ENCODE measurements at regions not wholly inside any gene's neighbourhood (a gene's known extent, or its start where the extent isn't known, plus 50 kb on each side); places are given as distances from the start of the nearest gene placed in this dataset.
"Not testable (repeated sequence)": the region's sequence is repeated elsewhere in the genome, so short reads cannot be mapped to it uniquely, and the experiment has no call there.

DNA sequence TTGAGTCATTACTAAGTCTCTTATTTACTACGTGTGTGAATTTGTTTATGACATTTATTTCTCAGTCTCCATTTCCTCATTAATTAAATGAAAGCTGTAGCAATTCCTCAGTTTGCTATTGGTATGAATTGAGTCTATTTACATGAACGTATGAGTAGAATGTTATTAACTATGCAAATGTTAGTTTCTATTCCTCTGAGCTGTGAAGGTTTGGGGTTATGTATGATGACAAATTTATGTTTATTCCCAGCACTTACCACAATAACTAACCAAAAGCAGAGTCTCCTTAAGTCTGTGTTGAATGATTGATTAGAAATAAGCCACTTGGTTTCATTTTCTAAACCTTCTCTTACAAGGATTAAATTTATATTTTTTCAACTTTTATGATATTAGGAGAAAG is 1340.9 kb downstream of the FSCB start:
- no peak for DNase-seq (ENCODE audit: low spot score)

DNA sequence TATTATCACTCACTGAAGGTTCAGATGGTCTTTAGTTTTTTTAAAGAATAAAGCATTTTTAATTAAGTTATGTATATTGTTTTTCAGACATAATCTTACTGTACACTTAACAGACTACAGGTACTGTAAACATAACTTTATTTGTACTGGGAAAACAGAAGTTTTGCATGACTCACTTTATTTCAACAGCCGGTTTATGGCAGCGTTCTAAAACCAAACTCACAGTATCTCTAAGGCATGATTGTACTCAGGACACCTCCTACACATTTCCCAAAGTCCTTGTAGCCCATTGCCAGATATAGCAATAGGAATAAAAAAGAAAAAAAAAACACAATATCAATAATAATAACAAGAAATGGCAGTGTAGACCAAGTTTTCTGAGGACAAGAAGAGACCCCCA is 1341.4 kb downstream of the FSCB start:
- no peak for DNase-seq (ENCODE audit: low spot score)

DNA sequence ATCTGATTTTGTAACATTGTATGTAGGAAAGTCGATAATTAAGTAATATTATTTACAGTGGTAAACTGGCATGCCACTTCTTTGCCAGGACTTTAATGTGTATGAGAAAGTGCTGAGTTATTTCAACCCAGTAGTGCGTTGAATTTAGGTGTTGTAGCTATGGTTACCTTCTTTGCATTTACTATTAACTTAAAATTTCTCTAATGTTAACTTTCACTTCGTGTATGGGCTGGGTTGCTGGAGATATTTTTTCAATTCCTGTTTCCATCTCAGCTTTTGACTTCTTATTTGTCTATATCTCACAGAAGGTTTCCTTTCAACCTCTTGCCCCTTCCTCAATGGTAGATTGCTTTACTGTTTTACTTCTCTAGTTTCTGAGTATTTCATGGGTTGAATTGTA is 1345.6 kb downstream of the FSCB start:
- DNase-seq (ENCODE audit: low spot score): no peak

DNA sequence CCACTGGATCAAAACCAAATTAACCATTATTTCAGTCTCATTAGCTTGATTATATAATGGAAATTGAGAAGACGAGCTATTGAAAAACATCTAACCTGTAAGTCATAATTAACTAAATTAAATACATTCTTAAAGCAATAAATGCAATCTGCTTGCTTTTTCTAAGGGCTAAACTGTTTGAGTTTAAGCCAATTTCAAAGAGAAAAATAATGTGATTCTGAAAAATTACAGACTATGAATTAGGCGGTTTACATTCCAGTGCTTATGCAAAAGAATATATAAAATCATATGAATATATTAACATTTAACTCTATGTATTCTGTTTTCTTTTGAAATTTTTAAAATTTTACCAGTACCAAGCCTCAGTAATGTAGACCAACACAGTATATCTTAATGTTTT is 1349.4 kb downstream of the FSCB start:
- no peak for DNase-seq (ENCODE audit: low spot score)

DNA sequence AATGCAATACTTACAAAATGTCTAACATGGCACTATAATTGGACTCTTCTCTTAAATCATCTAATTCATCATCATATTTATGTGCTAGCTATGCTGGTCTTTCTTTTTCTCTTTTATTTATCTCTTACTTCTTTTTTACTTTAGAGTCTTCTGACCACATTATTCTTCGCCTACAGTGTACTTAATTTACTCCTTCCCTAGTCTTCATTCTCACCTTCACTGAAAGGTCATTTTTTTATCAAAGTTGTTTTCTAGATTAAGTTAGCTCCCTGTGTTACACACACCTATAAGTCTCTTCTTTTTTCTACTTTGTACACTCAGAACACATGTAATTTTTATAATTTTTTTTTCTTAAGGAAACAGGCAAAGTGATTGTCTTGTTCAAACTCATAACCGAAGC is 1351.2 kb downstream of the FSCB start:
- DNase-seq (ENCODE audit: low spot score): no peak

DNA sequence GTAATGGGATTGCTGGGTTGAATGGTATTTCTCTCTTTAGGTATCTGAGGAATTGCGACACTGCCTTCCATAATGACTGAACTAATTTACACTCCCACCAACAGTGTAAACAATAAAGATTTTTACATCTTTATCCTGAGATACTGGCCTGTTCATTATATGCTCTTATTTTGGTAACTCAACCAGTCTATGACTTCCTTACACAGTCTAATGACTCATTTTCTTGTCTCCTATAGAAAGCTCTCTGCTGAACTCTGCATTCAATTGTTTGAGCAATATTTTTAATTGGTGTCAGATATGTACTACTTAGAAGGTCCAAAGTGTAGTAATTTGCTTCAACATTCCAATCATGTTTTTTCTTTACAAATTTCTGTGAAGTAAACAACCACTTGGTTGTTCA is 1351.8 kb downstream of the FSCB start:
- DNase-seq (ENCODE audit: low spot score): no peak

DNA sequence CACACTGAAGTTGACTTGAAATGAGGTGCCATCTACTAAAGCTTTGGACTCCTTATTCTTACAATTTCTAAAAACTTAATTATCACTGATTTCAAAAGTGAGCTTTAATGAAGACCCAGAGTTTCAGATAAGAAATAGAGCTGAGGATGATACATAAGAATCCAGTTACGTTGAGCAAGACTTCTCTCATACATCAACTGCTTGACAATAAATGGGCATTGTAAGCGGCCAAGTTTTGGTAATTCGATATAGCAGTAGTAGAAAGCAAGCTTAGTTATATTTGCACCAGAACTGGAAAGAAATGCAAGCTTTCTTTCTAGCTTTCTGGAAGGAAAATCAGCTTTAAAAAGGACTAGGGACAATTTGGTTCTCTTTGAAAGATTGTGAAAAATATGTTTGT is 1359.6 kb downstream of the FSCB start:
- DNase-seq (ENCODE audit: low spot score): no peak

DNA sequence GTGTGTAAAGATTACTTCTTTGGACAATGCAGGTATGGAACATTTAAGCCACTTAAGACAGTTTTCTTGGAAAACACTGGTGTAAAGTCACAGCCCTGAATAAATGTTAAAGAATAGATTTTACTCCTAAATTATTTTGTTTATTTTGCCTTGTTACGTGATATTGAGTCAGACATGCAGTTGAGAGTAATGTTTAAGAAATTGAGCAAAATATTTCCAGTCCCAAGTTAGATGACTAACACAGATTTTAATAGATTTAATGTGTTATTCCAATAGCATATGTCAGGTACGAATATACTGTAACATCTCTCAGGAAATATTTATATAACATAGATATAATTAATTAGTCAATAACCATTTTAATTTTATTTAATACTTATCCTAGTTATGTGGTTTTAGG is 1361.7 kb downstream of the FSCB start:
- no peak for DNase-seq (ENCODE audit: low spot score)

DNA sequence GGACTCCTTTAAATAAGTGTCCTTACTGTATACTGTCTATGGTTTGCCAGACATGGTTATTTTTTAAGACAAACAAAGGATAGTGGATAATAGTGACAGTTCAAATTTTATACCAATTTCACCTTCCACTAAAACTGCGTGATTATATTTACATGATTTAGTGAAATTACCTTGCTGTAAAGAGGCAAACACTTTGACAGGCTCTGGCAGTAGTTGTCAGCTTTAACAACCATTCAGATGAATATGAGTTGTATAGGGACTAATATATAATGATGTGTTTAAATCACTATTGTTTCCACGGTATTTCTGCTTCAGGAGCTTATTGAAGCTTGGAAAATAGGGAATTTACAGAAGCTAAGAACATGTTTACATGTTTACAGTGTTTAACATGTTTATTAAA is 1364.0 kb downstream of the FSCB start:
- no peak for DNase-seq (ENCODE audit: low spot score)

DNA sequence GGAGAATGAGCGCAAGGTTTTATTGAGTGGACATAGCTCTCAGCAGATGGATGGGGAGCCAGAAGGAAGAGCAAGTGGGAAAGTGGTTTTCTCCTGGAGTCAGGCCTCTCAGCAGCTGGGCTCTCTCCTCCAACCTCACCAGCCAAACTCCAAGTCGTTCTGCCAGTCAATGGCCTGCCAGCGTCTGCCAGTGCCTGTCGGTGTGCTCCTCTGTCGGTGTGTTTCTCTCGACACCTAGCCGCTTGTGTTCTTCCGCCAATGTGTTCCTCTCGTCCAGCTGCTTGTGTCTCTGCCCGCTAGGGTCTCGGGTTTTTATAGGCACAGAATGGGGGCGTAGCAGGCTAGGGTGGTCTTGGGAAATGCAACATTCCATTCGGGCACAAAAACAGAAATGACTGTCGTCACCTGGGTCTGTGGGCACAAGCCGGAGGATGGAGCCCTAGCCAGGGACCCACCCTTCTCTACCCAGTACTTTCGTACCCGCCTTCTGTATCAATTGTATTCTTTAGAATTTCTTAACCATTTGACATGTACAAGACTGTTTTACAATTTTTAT is 1365.4 kb downstream of the FSCB start:
- DNase-seq (ENCODE audit: low spot score): no peak

DNA sequence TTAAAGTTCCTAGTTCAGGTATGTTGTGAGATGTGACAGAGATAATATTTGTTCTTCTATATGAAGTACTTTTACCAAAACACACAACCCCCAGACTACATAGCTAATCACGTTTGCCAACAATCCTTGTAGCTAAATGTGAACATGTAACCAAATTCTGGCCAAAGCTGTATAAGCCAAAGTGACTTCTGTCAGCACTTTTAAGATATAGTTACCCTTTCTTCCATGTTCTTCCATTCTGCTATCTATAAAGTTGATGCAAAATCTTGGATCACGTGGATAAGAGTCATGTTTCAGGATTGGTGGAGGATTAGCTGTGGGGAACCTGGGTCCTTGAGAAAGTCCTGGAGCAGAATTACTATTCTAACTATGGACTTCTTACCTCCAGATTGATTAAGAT is 1366.6 kb downstream of the FSCB start:
- DNase-seq (ENCODE audit: low spot score): no peak

DNA sequence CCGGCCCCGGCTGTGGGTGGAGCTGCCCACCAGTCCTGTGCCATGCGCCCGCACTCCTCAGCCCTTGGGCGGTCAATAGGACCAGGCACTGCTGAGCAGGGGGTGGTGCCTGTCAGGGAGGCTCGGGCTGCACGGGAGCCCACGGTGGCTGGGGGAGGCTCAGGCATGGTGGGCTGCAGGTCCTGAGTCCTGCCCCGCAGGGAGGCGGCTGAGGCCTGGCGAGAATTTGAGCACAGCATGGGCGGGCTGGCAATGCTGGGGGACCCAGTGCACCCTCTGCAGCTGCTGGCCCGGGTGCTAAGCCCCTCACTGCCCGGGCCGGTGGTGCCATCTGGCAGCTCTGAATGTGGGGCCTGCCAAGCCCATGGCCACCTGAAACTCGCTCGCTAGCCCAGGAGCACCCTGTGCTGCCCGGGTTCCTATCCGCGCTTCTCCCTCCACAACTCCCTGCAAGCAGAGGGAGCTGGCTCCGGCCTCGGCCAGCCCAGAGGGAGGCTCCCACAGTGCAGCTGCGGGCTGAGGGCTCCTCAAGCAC is 1371.1 kb downstream of the FSCB start:
- no peak for DNase-seq (ENCODE audit: low spot score)

DNA sequence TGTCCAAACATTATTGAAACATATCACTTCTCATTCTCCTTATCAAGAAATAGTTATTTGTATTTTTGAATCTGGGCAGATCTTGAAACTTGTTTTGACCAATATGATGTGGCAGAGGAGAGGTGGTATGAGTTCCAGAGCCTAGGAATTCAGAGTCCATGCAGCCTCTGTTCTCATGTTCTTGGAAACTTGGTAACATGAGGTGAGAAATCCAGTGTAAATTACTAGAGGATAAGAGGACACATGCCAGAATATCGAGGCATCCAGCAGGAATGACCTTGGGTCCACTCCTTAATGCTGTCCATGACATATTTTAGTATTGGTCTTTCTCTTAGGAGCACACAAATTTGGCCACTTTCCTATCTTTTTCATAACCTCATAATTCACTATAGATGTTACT is 1374.6 kb downstream of the FSCB start:
- no peak for DNase-seq (ENCODE audit: low spot score)

DNA sequence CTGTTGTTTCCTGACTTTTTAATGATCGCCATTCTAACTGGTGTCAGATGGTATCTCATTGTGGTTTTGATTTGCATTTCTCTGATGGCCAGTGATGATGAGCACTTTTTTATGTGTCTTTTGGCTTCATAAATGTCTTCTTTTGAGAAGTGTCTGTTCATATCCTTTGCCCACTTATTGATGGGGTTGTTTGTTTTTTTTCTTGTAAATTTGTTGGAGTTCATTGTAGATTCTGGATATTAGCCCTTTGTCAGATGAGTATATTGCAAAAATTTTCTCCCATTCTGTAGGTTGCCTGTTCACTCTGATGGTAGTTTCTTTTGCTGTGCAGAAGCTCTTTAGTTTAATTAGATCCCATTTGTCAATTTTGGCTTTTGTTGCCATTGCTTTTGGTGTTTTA is 1378.7 kb downstream of the FSCB start:
- DNase-seq (ENCODE audit: low spot score): not testable (repeated sequence)

DNA sequence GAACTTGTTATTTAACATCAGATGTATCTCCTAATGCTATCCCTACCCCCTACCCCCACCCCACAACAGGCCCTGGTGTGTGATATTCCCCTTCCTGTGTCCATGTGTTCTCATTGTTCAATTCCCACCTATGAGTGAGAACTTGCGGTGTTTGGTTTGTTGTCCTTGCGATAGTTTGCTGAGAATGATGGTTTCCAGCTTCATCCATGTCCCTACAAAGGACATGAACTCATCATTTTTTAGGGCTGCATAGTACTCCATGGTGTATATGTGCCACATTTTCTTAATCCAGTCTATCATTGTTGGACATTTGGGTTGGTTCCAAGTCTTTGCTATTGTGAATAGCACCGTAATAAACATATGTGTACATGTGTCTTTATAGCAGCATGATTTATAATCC is 1379.2 kb downstream of the FSCB start:
- DNase-seq (ENCODE audit: low spot score): not testable (repeated sequence)

DNA sequence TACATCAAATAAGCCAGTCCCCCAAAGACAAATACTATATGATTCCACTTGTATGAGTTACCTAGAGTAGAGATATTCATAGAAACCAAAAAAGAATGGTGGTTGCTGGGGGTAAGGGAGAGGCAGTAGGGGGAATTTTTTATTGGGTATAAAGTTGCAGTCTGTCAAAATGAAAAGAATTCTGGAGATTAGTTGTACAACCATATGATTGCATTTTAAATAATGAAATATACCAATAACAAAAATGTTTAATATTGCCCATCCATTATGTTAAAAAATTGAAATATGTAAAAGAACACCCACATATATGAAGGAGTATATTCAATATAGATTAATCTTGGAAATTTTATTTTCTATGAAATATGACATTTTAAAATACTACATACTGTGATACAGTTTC is 1383.5 kb downstream of the FSCB start:
- DNase-seq (ENCODE audit: low spot score): no peak

DNA sequence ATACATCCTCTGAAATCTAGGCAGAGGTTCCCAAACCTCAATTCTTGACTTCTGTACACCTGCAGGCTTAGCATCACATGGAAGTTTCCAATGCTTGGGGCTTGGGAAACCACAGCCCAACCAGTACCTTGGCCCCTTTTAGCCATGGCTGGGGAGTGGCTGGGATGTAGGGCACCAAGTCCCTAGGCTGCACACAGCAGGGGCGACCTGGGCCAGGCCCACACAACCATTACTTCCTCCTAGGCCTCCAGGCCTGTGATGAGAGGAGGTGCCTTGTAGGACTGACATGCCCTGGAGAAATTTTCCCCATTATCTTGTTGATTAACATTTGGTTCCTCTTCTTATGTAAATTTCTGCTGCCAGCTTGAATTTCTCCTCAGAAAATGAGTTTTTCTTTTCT is 1387.4 kb downstream of the FSCB start:
- no peak for DNase-seq (ENCODE audit: low spot score)

DNA sequence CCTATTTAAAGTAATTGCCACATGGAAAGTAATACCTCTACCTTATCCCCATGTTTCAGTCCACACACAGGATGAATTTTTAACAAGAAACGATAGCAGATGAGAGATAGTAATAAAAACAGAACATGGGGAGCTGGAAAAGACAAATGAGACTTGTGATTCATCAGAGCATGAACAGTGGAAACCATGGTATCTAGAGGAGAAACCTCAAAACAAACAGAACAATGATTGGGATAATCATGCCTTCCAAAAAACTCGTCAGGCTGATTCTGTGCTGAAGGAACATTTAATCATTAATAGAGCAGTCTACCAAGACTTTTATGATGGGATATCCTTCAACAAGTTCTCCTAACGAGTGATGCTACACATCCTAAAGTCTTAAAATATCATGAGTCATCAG is 1390.7 kb downstream of the FSCB start:
- no peak for DNase-seq (ENCODE audit: low spot score)

DNA sequence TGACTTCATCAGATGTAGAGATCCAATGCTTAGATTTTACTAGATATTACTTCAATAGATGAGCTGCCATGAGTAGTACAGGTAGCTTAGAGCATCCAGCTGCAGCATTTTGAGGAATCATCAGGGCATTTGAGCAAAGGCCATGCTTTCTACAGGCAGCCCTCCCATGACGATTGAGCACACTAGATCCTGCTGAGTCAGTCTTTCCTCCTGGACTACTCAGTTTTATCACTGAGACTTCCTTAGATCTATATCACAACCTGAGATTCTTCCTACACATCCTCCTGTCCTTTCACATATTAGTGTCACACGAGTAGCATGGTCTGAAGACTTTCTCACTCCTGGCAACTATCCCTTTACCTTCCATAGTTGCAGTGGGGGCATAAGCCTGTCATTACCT is 1401.8 kb downstream of the FSCB start:
- no peak for DNase-seq (ENCODE audit: low spot score)

DNA sequence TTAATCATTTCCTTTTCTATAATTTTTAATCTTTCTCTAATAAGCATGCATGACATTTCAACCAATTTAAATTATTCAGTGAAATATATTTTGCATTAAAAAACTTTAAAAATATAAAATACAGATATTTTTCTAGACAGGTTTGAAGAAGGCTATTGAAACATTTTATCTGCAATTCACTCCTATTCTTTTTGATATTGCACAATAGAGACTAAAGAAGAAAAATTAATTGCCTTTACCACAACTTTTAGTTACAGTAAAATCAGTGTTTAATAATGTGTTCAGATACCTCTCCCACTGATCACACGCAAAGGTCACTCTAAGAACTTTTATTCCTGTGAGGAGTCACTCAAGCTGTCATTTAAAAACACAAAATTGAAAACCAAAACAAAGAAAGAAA is 1416.7 kb downstream of the FSCB start:
- DNase-seq (ENCODE audit: low spot score): no peak

DNA sequence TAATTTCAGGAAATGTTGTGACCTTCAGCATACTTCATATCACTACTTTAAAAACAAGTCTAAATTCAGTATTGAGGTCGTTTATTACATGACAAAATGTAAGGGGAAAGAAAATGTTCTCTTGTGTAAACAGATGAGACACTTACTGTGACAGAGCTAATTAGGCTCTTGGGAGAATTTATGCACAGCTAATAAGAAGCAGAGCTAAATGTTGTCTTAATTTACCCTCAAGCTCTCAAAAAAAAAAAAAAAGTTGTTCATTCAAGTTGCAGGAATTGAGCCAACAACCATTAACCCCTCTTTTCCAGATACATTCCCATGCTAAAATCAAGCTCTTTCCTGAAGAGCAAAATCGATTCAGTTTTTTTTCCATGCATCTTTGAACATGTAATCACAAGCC is 1419.4 kb downstream of the FSCB start:
- DNase-seq (ENCODE audit: low spot score): no peak

DNA sequence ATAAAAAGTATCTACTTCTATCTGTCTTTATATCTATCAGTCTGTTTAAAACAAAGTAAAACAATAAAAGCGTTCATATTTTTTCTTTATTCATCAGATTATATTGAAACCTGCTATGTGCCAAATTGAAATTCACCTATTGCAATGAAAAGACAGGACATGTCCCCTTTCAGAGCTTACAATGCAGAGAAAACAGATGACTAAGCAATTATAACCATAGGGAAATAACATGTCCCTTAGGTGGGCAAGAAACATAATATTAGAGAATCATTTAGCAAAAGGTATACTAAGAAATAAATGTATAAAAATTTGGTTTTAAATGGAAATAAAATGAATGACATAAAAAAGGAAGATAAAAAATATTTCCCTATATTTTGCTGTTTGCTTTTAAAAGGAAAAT is 1421.3 kb downstream of the FSCB start:
- no peak for DNase-seq (ENCODE audit: low spot score)

DNA sequence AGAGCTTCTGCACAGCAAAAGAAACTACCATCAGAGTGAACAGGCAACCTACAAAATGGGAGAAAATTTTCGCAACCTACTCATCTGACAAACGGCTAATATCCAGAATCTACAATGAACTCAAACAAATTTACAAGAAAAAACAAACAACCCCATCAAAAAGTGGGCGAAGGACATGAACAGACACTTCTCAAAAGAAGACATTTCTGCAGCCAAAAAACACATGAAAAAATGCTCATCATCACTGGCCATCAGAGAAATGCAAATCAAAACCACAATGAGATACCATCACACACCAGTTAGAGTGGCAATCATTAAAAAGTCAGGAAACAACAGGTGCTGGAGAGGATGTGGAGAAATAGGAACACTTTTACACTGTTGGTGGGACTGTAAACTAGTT is 1439.7 kb downstream of the FSCB start:
- DNase-seq (ENCODE audit: low spot score): not testable (repeated sequence)

DNA sequence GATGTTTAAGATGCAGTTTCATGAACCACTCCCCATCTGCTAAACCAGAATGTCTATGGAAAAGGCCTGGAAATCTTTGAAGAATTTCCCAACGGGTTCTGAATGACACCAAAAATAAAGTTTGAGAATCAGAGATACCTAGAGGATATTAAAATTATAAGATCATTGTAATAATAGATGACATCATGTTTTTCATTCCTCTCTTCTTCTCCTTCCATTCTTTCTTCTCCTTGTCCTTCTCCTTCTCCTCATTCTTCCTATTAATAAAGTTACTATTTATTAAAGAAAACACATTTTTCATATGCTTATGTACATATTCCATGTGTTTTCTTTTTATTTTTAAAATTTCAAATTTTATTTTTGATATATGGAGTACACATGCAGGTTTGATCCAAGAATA is 1449.4 kb downstream of the LRFN5 start:
- DNase-seq (ENCODE audit: low spot score): no peak

DNA sequence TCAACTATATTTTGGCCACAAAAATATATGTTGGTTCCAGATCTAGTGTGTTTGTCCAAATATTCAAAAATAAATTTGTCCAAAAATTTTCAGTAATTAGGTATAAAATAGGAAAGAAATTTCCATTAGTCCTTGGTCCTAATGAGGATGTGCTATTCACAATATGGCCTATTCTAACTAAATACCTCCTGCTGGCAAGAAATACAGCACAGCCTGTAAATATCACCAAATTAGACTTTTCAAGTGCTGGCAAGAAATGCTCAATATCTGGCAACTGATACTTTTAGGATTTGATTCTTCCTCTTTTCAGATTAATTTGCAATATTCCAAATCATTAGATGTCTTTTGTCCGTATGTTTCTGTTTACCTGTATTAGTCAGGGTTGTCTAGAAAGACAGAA is 1446.2 kb downstream of the LRFN5 start:
- DNase-seq (ENCODE audit: low spot score): no peak
